NCI-H82 treated with DMSO at 0.1 percent for 48 hours (cell line): ENCODE measurements at regions not wholly inside any gene's neighbourhood (a gene's known extent, or its start where the extent isn't known, plus 50 kb on each side); places are given as distances from the start of the nearest gene placed in this dataset.
"Not testable (repeated sequence)": the region's sequence is repeated elsewhere in the genome, so short reads cannot be mapped to it uniquely, and the experiment has no call there.

ENCODE experiments used
- DNase-seq: peaks from one replicate; lab custom pipeline; 2025; ENCODE audit not compliant: unreplicated experiment; lab: John Stamatoyannopoulos, UW

DNA sequence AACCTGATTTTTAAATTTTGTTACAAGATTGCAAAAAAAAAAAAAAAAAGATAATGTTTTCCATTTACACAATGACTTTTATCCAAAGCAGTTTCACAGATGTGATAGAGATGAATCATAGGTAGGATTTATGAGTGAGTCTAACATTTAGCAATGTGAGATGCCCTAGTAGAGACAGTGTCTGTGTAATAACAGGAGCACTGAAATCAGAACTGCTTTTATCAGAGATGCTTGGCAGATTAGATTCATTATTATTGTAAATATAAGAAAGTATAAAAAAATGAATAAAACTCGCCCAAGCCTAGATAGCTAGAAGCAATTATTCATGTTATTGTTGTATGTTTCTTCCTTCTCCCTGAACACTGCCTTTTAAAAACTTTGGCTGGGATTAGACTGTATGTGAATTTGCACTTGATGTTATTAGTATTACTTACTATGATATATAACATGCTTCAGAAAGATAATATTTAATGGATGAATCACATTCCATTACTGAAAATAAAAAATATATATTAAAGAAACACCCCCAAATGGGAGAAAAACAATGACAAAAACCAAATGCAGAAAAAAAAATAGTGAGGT, 567.3 kb upstream of the KLF4 start:
- DNase-seq, result no peak

DNA sequence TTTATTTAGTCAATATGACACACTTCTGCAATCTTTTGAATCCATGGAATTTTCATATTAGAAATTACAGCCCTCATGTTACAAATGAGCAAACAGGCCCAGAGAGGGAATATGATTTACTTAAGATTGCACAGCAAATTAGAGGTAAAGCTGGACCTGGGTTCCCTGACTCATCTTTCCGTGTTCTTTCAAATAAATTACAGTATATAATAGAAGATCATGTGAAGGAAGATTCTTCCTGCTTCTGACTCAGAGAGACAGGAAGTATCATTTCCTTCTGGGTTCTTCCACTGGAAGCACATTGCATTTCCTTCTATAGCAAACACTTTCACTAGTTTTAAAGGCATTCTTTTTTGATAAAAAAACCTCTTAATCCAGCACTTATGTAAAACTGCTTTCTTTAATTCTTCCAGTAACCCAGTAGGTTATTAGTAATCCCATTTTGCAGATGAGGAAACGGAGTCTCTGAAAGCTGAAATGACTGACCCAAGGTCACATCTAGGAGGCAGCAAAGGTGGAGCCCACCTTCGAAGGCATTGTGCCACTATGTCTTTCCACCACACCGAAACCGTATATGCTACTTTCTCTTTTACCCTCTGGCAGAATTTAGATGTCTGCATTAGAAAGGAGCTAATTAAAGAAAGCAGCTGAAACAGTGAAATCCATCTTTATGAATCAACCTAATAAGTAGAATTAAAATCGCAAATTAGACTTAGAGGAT, 566.7 kb upstream of the KLF4 start:
- DNase-seq, result no peak

GRCh38 chr9:108054131-108054630, 564.6 kb upstream of the KLF4 start:
- no peak for DNase-seq

GRCh38 chr9:108053555-108054061, 564.0 kb upstream of the KLF4 start:
- DNase-seq, result no peak

DNA sequence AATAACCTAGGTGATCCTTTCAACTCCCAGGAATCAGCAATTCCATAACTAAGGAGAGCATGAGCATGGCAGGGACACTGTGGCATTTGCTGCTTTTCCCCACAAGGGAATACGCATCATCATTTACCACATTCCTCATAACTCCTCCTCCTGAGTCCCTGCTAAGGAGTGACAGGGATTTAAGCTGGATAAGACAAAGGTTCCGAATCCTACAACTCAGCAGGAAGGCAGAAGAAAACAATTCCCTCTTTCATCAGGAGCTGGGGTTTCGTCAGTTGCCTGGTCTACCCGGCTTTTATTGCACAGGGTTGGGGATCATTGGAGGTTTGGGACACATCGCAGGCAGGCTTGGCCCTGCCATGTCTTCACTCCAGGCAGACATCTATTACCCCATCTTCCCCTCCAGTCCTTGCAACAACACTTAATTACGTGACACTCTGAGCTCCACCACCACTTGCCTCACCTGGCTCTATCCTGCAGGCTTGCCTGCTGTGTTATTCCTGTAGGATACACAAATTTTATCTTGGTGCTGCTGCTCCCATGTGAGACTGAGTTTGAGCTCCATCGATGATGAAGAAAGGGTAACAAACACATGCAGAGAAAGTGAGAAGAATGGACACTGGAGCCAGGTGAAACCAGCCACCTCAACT, 563.0 kb upstream of the KLF4 start:
- DNase-seq, result no peak

GRCh38 chr9:108050894-108051293, 561.3 kb upstream of the KLF4 start:
- no peak for DNase-seq

DNA sequence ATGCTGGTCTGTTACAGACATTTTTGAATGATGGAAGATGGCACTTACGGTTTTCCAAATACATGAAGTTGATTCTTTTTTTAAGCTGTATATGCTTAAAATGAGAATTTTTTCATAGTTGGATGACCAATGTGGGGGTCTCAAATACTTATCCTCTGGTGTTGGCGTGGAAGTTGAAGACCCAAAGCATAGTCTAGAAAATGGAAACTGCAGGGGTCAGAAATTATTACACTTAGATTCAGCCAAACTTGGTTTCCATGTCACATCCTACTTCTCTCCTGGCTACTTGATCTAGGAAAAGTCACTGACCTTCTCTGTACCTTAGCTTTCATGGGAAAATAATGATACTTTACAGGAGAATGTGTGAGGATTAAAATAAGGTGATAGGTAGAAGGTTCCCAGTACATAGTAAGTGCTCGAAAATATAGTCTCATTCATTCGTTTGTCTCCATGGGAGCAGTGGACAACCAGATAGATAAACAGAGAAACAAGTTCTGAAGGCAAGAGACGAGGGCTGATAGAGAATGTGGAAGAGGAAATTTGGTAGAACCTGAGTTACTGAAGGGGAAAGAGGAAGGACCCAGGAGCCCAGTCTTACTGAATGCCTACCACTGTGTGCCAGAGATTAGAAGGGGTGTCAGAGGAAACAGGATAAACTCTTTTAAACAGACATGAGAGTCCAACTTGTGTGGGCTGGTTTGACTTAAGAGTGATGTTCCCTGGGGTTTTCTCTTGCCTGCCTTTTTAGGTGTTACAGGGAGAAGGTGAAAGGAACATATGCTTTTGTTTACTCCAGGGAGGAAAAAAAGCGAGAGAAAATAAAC, 560.3 kb upstream of the KLF4 start:
- DNase-seq, result no peak

- no peak for DNase-seq
Observed at GRCh38 chr9:108049026-108049607, 559.5 kb upstream of the KLF4 start.

DNA sequence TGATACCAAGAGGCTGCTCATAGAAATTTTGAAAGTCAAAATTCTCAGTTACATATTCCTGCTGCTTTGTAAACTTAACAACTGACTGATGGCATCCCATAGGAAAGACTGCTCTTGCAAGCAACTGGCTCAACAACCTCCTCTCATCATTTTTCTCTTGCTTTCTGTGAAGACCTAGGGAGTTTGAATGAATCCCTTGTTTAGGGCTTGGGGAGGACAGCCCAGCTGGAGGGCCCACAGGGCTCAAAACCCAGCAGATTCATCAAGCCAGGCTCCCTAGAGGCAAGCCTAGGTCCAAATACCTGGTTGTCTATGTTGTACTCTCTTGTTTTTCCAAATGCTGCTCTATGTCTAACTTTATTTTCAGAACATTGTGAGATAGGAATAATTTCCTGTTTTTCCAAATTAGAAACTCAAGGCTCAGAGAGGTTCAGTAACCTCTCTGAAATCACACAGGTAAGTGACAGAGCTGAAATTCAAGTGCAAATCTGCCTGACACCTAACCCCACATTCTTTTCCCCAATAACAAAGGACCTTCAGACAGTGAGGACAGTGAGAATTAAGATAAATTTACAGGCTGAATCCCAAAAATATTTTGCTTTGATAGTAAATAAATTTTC, 558.9 kb upstream of the KLF4 start:
- no peak for DNase-seq

DNA sequence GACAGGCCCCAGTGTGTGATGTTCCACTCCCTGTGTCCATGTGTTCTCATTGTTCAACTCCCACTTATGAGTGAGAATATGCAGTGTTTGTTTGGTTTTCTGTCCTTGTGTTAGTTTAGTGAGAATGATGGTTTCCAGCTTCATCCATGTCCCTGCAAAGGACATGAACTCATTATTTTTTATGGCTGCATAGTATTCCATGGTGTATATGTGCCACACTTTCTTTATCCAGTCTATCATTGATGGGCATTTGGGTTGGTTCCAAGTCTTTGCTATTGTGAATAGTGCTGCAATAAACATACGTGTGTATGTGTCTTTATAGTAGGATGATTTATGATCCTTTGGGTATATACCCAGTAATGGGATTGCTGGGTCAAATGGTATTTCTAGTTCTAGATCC, 558.2 kb upstream of the KLF4 start:
- not testable (repeated sequence) for DNase-seq

DNA sequence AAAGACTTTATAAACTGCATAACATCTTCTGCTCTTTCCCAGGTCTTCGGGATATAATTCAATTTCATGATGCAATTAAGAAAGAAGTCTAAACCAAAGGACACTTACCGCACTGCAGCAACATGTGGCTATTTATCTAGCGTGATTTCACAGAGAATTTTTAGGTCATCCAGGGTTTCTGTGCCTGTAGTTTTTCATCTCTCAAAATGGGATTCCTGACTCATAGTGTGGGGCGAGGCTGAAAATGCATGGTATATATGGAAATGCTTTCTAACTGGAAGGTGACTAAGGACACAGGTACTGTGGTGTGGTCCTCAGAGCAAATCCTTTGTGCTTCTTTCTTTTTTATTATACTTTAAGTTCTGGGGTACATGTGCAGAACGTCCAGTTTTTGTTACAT, 557.7 kb upstream of the KLF4 start:
- DNase-seq, result no peak

DNA sequence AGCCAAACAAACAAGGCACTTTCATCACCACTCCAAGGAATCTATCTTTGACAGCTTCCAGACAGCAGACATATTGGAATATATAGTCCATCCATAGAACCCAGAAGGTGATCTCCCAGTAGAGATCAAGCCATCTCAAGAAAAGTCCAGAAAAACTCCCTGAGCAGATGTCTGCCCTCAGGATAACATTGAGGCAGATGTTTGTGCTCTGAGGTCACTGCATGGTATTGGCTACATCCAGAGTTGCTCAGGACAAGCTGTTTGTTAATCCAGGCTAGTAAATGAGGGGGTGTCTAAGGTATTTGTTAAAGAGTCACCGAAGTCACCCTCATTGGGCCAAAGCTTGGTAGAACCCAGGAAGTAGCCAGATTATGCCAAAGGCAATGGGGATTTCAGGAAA, 556.3 kb upstream of the KLF4 start:
- no peak for DNase-seq

- DNase-seq, result no peak
Observed at GRCh38 chr9:108043585-108043984, 554.0 kb upstream of the KLF4 start.

DNA sequence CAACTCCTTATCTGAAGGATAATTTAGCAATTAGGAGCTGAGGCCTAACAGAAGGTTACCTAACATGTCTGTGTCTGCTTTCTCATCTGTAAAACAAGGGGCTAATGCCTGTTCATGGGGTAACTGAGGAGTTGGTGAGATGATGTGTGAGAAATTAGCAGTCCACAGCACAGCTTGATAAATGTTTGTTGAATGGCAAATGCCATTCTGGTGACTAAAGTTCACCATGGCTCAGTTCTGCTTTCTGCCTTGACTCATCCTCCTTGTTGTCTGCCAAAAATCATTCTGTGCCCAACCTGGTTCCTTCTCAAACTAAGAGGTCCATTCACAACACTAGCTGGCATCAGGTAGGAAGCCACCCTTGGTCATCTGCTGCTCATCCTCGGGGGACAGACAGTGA, 552.0 kb upstream of the KLF4 start:
- no peak for DNase-seq

GRCh38 chr9:108040783-108041182, 551.2 kb upstream of the KLF4 start:
- no peak for DNase-seq

DNA sequence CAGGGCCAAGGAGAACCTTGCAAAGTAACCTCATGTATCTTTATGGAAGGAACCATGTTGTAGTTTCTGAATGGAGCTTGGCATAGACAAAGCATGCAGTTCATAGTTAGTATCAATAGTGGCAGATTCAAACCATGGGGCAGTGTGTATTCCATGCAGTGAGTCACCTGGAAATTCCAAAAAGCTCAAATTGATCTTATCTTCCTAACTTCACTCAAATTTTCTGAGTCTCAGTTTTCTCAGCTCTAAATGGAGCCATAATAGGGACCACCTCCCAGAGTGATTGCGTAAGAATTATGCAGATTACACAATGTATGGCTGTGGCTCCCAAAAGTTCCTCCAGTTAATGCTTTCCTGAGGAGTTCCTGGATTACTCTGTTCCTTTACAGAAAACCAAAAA, 549.9 kb upstream of the KLF4 start:
- DNase-seq, result no peak

GRCh38 chr9:108039012-108039411, 549.4 kb upstream of the KLF4 start:
- DNase-seq, result no peak

- no peak for DNase-seq
Observed at GRCh38 chr9:108035487-108035886, 545.9 kb upstream of the KLF4 start.

- DNase-seq, result no peak
Observed at GRCh38 chr9:108033976-108034964, 544.7 kb upstream of the KLF4 start.
